GM12874 (cell line): ENCODE measurements at regions not wholly inside any gene's neighbourhood (a gene's known extent, or its start where the extent isn't known, plus 50 kb on each side); places are given as distances from the start of the nearest gene placed in this dataset.

Experiments used
- TF ChIP-seq, protein P1 (sequence below): IDR thresholded peaks from 2 replicates; pipeline ENCODE4 v1.5.1; 2011; ENCODE audit warnings: low read depth, mild to moderate bottlenecking, control low read depth, low read length, moderate library complexity; ENCODE audit not compliant: insufficient read depth

- TF ChIP-seq, protein P1, sequence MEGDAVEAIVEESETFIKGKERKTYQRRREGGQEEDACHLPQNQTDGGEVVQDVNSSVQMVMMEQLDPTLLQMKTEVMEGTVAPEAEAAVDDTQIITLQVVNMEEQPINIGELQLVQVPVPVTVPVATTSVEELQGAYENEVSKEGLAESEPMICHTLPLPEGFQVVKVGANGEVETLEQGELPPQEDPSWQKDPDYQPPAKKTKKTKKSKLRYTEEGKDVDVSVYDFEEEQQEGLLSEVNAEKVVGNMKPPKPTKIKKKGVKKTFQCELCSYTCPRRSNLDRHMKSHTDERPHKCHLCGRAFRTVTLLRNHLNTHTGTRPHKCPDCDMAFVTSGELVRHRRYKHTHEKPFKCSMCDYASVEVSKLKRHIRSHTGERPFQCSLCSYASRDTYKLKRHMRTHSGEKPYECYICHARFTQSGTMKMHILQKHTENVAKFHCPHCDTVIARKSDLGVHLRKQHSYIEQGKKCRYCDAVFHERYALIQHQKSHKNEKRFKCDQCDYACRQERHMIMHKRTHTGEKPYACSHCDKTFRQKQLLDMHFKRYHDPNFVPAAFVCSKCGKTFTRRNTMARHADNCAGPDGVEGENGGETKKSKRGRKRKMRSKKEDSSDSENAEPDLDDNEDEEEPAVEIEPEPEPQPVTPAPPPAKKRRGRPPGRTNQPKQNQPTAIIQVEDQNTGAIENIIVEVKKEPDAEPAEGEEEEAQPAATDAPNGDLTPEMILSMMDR, result peak; percentile 48; the same call in 1 of the 2 replicates
These were observed 214.9 kb upstream of the WWC1 start for GRCh38 chr5:168076561-168076991.

DNA sequence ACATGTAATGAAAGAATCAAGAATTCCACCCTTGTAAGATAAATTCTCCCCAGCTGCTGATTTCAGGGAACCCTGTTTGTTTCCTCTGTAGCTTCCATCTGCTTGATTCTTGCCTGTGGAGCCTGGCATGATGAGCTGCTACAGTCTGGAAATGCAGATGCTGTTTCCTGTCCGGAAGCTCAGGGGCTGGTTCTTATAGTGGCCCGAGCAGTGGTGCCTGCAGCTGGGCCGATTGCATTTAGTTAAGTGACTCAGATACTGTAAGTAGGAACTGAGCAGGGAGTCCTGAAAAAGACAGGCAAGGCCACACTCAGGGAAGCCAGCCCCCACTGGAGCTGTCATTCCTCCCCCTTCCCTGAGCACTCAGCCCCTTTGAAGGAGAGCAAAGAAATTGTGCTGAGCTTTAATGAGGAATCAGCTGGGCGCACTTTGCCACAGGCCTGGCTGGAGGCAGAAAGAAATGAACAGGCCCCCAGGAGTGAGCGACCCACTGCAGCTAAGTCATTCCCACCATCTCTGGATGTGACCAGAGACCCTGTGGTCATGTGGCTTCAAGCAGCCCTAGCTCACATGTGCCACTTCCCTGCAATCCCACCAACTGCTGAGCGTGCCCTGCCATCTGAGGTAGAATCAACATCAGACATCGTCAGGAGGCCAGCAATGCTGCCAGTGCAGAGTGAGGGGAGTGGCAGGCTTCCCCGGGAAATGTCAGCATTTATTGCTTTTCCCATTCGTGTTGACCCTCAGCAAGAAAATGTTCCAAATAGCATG, 206.0 kb upstream of the WWC1 start:
- TF ChIP-seq, protein P1, result no peak

DNA sequence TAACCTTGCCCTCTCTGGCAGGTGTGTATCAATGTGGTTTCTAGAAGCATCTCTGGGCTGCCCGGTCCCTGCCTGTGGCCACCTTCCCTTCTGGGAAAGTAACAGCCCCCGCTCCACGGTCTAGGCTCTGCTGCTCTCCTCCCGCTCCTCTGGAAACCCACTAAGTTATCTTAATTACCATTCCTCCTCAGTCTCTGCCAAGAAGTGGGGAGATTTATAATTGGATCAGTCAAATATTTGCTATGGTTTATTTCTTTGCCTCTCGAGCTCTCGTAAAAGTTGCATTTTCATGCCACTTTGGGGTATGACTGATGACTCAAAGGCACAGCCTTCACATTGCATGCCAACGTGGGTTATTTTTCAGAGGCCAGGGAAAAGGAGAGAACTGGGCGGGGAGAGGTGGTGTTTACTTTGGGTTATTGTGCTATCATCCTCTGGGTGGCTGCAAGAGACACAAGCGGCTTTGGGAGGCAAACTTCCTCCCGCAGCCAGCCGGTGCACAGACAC, 205.3 kb upstream of the WWC1 start:
- TF ChIP-seq, protein P1, result no peak

DNA sequence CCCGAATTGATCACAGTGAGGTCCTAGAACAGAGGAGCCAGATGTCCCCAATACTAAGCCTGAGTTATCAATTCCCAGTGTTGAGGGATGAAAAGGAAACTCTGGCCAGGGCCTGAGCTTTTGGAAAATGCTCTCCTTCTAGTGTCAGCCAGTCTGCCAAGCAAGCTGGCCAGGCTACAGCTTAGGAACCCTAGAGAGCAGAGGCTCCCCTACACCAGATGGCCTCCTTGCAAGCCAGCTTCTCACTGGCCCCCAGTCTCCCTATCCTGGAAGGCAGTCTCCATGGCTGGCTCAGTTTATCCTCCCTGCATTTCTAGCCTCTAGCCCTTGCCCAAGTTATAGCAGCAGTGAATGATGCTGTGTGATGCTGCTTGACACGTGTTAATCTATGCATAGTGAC, 204.7 kb upstream of the WWC1 start:
- TF ChIP-seq, protein P1, result no peak

DNA sequence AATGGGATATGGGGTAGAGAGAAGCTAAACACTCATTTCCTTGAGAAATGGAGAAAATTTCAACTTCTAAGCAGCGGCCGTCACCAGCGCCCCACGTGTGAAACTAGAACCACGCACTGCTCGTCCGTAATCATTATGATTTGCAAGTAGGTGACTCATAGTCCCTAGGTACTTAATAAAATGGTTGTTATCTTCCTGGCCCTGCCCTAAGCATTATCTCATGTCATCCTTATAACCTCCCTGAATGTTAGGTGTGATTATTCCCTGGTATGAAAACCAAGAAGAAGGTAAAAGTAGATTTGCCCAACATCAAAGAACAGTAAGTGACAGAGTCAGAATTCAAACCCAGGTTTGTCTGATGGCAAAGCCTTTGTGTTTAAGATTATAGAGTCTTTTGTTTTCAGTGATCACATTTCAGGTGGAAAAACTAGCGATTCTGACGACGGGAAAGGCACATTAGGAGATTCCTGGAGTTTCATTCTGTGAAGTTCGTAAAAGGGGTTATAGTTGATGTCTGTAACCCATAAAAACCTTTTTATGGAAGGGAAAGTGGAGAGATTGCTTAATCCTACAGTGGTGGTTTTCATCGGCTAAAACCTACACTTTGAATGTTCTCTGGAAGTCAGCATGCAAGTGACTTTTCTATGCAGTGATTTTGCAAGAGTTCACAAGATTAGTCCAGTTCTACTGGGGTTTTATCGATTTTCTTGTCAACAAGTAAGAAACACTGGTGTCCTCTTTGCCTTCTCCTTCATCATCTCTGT, 202.9 kb upstream of the WWC1 start:
- TF ChIP-seq, protein P1, result no peak

GRCh38 chr5:168089201-168089887, 202.1 kb upstream of the WWC1 start:
- TF ChIP-seq, protein P1, result no peak
